Caco-2 (cell line): ENCODE measurements at regions not wholly inside any gene's neighbourhood (a gene's known extent, or its start where the extent isn't known, plus 50 kb on each side); places are given as distances from the start of the nearest gene placed in this dataset.

Experiments
- BruUV-seq: library from RNA; stranded (reverse); fragments of 400-500 nt; replicated peaks from 2 replicates; lab custom pipeline; 2021; lab: Mats Ljungman, UMichigan
- CTCF ChIA-PET: fragments of 300-600 bp; sonication (Branson Sonifier 250); formaldehyde crosslinking; loops from one replicate; lab custom pipeline; 2022; ENCODE audit warnings: antibody characterized with exemption; lab: Charles Lee
- POLR2A ChIA-PET: fragments of 300-600 bp; sonication (Branson Sonifier 250); formaldehyde crosslinking; loops from one replicate; lab custom pipeline; 2022; ENCODE audit warnings: antibody characterized with exemption; lab: Charles Lee
- DNase-seq, 2 experiments: peaks; one replicate each; pipeline versions ENCODE4 v3.0.0 to v3.0.0-alpha.2; 2020 to 2022
- H3K27me3 ChIP-seq: replicated peaks from 2 replicates; pipeline ENCODE4 v1.6.0; 2011; ENCODE audit warnings: low read length; ENCODE audit not compliant: control insufficient read depth, insufficient read depth
- H3K36me3 ChIP-seq: 2 replicates; pipeline ENCODE4 v1.5.1; 2011; ENCODE audit warnings: low read length; ENCODE audit not compliant: control insufficient read depth, insufficient read depth
- H3K4me1 ChIP-seq: fragments of 250-450 bp; sonication (Bioruptor Pico); 2 replicates; pipeline ENCODE4 v1.5.1; 2020; ENCODE audit warnings: mild to moderate bottlenecking
- H3K4me3 ChIP-seq: 2 replicates; pipeline ENCODE4 v1.5.1; 2011; ENCODE audit warnings: low read depth, mild to moderate bottlenecking, control low read depth, low read length
- H3K9me3 ChIP-seq: fragments of 250-450 bp; sonication (Bioruptor Pico); 2 replicates; pipeline ENCODE4 v1.5.1; 2020; ENCODE audit warnings: mild to moderate bottlenecking, moderate library complexity
- H3K27ac Mint-ChIP-seq: one replicate; pipeline ENCODE4 v1.8.0; 2022; ENCODE audit warnings: mixed read lengths; ENCODE audit not compliant: unreplicated experiment
- H3K27me3 Mint-ChIP-seq: one replicate; pipeline ENCODE4 v1.8.0; 2022; ENCODE audit warnings: mixed read lengths; ENCODE audit not compliant: insufficient read depth, unreplicated experiment
- H3K36me3 Mint-ChIP-seq: one replicate; pipeline ENCODE4 v1.8.0; 2022; ENCODE audit warnings: mild to moderate bottlenecking, mixed read lengths; ENCODE audit not compliant: insufficient read depth, unreplicated experiment
- H3K4me1 Mint-ChIP-seq: one replicate; pipeline ENCODE4 v1.8.0; 2022; ENCODE audit warnings: low read depth, mixed read lengths; ENCODE audit not compliant: unreplicated experiment
- H3K4me3 Mint-ChIP-seq: one replicate; pipeline ENCODE4 v1.8.0; 2022; ENCODE audit warnings: mild to moderate bottlenecking, moderate library complexity, mixed read lengths; ENCODE audit not compliant: unreplicated experiment
- H3K9me3 Mint-ChIP-seq: one replicate; pipeline ENCODE4 v1.8.0; 2022; ENCODE audit warnings: mixed read lengths; ENCODE audit not compliant: unreplicated experiment
- intact Hi-C: fragments of 100-400 bp; cut with micrococcal nuclease; formaldehyde crosslinking; loops from one replicate; pipeline ENCODE4 v1.10.0; 2022; ENCODE audit not compliant: unreplicated experiment
- TF ChIP-seq, protein P1 (sequence below), 2 experiments: fragments of 200-600 bp in 1 of 2; IDR thresholded peaks; 1 replicate in 1 of 2; 2 replicates in 1 of 2; pipeline versions ENCODE4 v1.5.1 to v1.8.0; 2011 to 2022; ENCODE audit warnings: antibody characterized with exemption in 1 of 2, control low read depth in 1 of 2, inconsistent platforms in 1 of 2, low read depth in 1 of 2, low read length in 1 of 2, mild to moderate bottlenecking in 1 of 2, moderate library complexity in 1 of 2; ENCODE audit not compliant: insufficient read depth in 1 of 2, severe bottlenecking in 1 of 2, unreplicated experiment in 1 of 2

DNA sequence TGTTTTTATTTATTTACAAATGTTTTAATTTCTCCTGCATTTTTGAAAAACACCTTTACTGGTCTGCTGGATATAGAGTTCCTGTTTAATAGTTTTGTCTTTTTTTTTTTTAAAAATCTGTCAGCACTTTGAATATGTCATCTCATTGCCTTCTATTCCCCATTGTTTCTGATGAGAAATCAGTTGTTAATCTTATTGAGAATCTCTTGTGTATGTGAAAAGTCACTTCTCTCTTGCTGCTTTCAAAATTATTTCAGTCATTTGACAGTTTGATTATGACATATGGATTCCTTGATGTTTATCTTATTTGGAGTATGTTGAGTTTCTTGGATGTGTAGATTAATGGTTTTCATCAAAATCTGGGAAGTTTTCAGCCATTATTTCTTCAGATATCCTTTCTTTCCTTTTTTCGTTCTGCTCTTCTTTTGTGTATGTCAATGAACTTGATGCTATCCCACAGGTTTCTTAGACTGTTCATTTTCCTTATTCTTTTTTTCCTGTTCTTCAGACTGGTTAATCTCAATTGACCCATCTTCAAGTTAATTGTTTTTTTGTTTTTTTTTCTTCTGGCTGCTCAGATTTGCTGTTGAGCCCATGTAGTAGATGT, 51.2 kb upstream of the CCDC190 start:
- H3K36me3 ChIP-seq, result no peaks in the 10 kb centered on the region
- Mint-ChIP-seq H3K9me3 (peaks cover 39% of the 10 kb centered on the region), H3K36me3 (peaks cover 6% of the 10 kb centered on the region), H3K27ac (peak overlapping the region; percentile 82), H3K27me3 (no peaks in the 10 kb centered on the region), H3K4me1 (peaks cover 12% of the 10 kb centered on the region), H3K4me3 (no peak overlapping the region)
- POLR2A ChIA-PET, result no interaction called here
- peaks cover 25% of the 10 kb centered on the region for H3K9me3 ChIP-seq
- H3K4me3 ChIP-seq, result no peak overlapping the region
- TF ChIP-seq, protein P1, sequence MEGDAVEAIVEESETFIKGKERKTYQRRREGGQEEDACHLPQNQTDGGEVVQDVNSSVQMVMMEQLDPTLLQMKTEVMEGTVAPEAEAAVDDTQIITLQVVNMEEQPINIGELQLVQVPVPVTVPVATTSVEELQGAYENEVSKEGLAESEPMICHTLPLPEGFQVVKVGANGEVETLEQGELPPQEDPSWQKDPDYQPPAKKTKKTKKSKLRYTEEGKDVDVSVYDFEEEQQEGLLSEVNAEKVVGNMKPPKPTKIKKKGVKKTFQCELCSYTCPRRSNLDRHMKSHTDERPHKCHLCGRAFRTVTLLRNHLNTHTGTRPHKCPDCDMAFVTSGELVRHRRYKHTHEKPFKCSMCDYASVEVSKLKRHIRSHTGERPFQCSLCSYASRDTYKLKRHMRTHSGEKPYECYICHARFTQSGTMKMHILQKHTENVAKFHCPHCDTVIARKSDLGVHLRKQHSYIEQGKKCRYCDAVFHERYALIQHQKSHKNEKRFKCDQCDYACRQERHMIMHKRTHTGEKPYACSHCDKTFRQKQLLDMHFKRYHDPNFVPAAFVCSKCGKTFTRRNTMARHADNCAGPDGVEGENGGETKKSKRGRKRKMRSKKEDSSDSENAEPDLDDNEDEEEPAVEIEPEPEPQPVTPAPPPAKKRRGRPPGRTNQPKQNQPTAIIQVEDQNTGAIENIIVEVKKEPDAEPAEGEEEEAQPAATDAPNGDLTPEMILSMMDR (IDR thresholded peaks at IDR 0.05; ENCODE audit: insufficient read depth in 1 of 2, low read depth in 1 of 2, low read length in 1 of 2, severe bottlenecking in 1 of 2, unreplicated experiment in 1 of 2), result no peak
- intact Hi-C loops, result loop anchor here (2.0 kb wide), 2 partner anchors 19 to 37 kb away; no protein-coding TSS in a partner anchor
- CTCF ChIA-PET, result no interaction called here
- H3K4me1 ChIP-seq, result peaks cover 10% of the 10 kb centered on the region
- H3K27me3 ChIP-seq, result no peaks in the 10 kb centered on the region
- DNase-seq, result no peak
- no TSS peak for BruUV-seq
